ENCODE measurements at regions not wholly inside any gene's neighbourhood (a gene's known extent, or its start where the extent isn't known, plus 50 kb on each side); places are given as distances from the start of the nearest gene placed in this dataset.
"Not testable (repeated sequence)": the region's sequence is repeated elsewhere in the genome, so short reads cannot be mapped to it uniquely, and the experiment has no call there.

DNA sequence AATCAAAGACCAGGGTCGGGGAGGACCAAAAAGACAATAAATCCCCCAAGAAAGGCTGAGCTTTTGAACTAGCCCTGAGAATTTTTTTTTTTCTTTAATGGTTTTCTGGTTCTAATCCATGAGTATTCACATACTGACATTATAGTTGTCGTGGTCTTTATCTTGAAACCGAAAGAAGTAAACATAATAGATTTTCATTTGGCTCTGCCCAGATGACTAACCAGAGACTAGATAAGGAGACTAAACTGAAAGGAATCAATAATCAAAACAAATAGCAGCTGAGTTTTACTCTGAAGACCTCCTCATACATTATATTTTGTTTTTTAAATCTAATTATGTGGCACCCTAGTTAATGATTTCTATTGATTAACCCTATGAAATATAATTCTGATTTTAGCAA is 381.4 kb downstream of the CNTN3 start:
- Mint-ChIP-seq H3K4me3 (no peak overlapping the region), H3K36me3 (ENCODE audit: low read depth) (no peaks in the 10 kb centered on the region), H3K9me3 (peaks cover 15% of the 10 kb centered on the region), H3K27me3 (ENCODE audit: low read depth) (no peaks in the 10 kb centered on the region), H3K27ac (no peak overlapping the region), H3K4me1 (ENCODE audit: low read depth) (no peaks in the 10 kb centered on the region)
- DNase-seq (ENCODE audit: low spot score) = no peak

DNA sequence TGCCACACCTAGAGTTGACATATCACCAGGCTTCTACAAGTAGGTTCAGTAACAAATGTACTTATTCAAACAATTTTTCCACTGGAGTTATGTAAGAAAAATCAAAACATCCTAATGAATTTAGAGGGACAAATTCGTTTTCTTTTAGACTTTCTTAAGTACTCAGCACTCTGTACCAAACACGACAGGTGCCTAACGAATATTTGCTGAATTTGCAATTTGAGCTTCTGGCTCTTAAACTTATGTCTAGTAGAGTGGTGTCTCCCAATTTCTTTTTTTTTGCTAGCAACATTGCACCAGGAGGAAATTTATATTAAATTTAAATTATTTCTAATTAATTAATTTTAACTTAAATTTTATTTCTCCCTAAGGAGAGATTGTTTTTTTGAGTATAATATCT is 397.0 kb downstream of the CNTN3 start:
- Mint-ChIP-seq H3K36me3 (ENCODE audit: low read depth) (no peaks in the 10 kb centered on the region), H3K27me3 (ENCODE audit: low read depth) (no peaks in the 10 kb centered on the region), H3K4me3 (no peak overlapping the region), H3K27ac (no peak overlapping the region), H3K9me3 (peaks cover 22% of the 10 kb centered on the region), H3K4me1 (ENCODE audit: low read depth) (no peaks in the 10 kb centered on the region)
- no peak for DNase-seq (ENCODE audit: low spot score)

DNA sequence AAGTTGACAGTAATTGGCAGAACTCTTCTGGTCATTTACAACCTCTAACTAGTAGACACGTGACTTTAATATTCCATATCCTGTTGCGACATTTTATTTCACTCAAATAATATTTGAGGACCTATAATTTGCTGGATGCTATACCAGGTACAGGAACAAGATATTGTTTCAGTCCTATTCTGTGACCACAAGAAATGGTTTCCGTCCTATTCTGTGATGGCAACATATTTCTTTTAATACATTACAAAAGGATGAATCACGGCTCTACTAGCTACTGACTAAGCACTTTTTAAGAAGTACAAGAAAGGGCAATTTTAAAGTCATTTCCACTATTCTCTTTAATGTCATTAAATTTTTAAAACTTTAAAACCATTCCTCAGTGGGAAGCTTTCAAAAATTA is 400.2 kb downstream of the CNTN3 start:
- H3K27ac Mint-ChIP-seq = no peak overlapping the region
- peaks cover 27% of the 10 kb centered on the region for H3K9me3 Mint-ChIP-seq
- H3K27me3 Mint-ChIP-seq (ENCODE audit: low read depth) = no peaks in the 10 kb centered on the region
- H3K4me1 Mint-ChIP-seq (ENCODE audit: low read depth) = no peaks in the 10 kb centered on the region
- DNase-seq (ENCODE audit: low spot score) = no peak
- H3K36me3 Mint-ChIP-seq (ENCODE audit: low read depth) = no peaks in the 10 kb centered on the region
- H3K4me3 Mint-ChIP-seq = no peak overlapping the region

DNA sequence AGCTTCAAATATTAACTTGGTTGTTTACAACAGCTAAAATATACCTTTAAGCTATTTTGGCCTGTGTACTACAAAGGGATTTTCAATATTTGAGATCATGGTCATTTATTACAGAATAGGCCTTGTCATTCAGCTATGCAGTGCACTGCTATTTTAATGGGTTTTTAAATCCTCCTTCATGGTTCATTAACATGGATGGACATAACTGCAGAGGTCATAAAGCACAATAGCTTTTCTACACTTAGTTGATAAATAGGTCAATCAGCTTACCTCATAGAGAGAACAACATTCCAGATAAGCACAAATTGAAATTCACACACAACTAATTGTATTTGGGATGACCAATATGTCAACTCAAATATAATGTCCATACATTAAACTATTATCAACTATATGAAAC is 403.7 kb downstream of the CNTN3 start:
- Mint-ChIP-seq H3K27me3 (ENCODE audit: low read depth) (no peaks in the 10 kb centered on the region), H3K27ac (no peak overlapping the region), H3K4me1 (ENCODE audit: low read depth) (no peaks in the 10 kb centered on the region), H3K36me3 (ENCODE audit: low read depth) (no peaks in the 10 kb centered on the region), H3K4me3 (no peak overlapping the region), H3K9me3 (peaks cover 25% of the 10 kb centered on the region)
- DNase-seq (ENCODE audit: low spot score) = no peak

DNA sequence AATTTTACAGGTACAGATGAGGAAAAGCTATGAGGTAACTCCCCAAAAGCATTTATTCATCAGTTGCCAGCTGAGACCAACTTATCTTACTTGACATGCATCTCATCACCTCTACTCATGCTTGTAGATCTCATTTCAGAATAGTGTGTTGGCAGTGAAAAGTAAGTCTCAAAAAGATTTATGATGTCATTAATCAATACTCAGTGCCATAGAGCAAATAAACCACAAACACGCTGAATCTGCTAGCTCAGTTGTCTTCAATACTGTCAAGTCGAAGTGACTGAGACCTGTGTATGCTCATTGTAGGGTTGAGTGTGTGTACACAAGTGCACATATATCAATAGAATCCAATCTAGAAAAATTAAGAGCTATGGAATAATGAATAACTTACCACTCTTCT is 413.5 kb downstream of the CNTN3 start:
- H3K9me3 Mint-ChIP-seq = peaks cover 28% of the 10 kb centered on the region
- no peak overlapping the region for H3K4me3 Mint-ChIP-seq
- DNase-seq (ENCODE audit: low spot score) = no peak
- H3K27ac Mint-ChIP-seq = no peak overlapping the region
- H3K36me3 Mint-ChIP-seq (ENCODE audit: low read depth) = no peaks in the 10 kb centered on the region
- no peaks in the 10 kb centered on the region for H3K4me1 Mint-ChIP-seq (ENCODE audit: low read depth)
- H3K27me3 Mint-ChIP-seq (ENCODE audit: low read depth) = no peaks in the 10 kb centered on the region

DNA sequence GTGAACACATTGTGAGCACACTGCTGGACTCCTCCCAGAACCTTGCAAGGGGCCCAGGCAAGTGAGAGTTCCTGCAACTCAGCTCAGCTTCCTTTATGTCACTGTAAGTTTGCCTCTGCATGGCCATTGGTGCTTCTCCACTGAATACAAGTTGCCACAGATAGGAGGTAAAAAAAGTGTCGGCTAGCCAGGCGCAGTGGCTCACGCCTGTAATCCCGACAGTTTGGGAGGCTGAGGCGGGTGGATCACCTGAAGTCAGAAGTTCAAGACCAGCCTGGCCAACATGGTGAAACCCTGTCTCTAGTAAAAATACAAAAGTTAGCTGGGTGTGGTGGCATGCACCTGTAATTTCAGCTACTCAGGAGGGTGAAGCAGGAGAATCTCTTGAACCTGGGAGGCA is 435.8 kb downstream of the CNTN3 start:
- not testable (repeated sequence) for H3K4me3 Mint-ChIP-seq; H3K36me3 Mint-ChIP-seq (ENCODE audit: low read depth); DNase-seq (ENCODE audit: low spot score); H3K27me3 Mint-ChIP-seq (ENCODE audit: low read depth); H3K4me1 Mint-ChIP-seq (ENCODE audit: low read depth); H3K27ac Mint-ChIP-seq
- H3K9me3 Mint-ChIP-seq = peaks cover 44% of the 10 kb centered on the region

DNA sequence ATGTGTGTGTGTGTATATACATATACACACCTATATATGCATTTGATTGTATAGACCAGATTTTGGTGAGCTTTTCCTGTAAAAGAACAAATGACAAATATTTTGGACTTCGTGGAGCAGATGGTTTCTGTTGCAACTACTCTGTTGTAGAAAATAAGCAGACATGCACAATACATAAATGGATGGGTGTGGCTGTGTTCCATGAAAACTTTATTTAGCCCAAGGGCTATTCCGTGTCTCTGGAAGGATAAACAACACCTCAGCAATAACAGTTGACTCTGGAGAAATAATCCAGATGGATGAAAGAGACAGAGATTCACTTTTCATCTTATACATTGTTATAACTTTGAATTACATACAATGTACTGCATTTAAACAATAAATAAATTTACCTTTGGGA is 441.4 kb downstream of the CNTN3 start:
- H3K27ac Mint-ChIP-seq = no peak overlapping the region
- H3K4me3 Mint-ChIP-seq = no peak overlapping the region
- H3K9me3 Mint-ChIP-seq = peaks cover 20% of the 10 kb centered on the region
- DNase-seq (ENCODE audit: low spot score) = no peak
- no peaks in the 10 kb centered on the region for H3K27me3 Mint-ChIP-seq (ENCODE audit: low read depth)
- no peaks in the 10 kb centered on the region for H3K4me1 Mint-ChIP-seq (ENCODE audit: low read depth)
- no peaks in the 10 kb centered on the region for H3K36me3 Mint-ChIP-seq (ENCODE audit: low read depth)

DNA sequence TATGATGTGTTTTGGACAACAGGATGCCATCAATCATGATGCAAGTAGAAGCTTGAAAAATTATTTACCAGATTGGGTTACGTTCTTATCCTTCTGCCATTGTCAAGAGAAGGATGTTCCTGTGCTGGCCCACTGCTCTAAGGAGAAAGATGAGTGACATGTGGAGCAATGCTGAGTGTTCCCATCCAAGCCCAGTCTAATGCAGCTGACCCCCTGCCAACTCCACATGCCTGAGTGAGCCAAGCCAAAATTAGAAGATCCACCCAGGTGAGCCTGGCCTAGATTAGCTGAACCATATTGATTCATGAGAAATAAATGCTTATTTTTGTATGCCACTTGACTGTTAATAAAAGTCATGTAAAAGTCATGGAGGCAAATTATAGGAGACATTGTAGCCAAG is 446.5 kb downstream of the CNTN3 start:
- peaks cover 1% of the 10 kb centered on the region for H3K36me3 Mint-ChIP-seq (ENCODE audit: low read depth)
- H3K4me1 Mint-ChIP-seq (ENCODE audit: low read depth) = no peaks in the 10 kb centered on the region
- no peak for DNase-seq (ENCODE audit: low spot score)
- no peaks in the 10 kb centered on the region for H3K27me3 Mint-ChIP-seq (ENCODE audit: low read depth)
- peaks cover 17% of the 10 kb centered on the region for H3K9me3 Mint-ChIP-seq
- H3K4me3 Mint-ChIP-seq = no peak overlapping the region
- no peak overlapping the region for H3K27ac Mint-ChIP-seq

DNA sequence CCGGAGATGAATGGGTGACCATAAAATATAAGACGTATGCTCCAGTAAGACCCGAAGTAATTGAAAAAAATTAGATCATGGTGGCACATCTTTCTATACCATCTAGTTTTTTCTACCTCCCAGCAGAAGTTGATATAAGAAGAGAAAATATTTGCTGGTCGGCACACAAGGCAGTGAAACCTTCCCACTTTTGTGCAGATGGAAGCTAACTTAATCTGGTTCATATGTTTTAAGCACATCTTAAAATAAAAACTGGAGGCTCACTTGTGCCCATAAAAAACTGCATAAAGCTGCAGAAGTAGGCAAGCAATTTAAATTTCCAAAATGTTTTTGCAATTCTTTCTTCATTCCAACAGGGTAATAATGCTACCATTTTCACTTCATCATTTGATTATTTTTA is 449.2 kb downstream of the CNTN3 start:
- peaks cover 32% of the 10 kb centered on the region for H3K9me3 Mint-ChIP-seq
- no peak for DNase-seq (ENCODE audit: low spot score)
- H3K36me3 Mint-ChIP-seq (ENCODE audit: low read depth) = peaks cover 1% of the 10 kb centered on the region
- no peak overlapping the region for H3K4me3 Mint-ChIP-seq
- no peak overlapping the region for H3K27ac Mint-ChIP-seq
- H3K27me3 Mint-ChIP-seq (ENCODE audit: low read depth) = no peaks in the 10 kb centered on the region
- no peaks in the 10 kb centered on the region for H3K4me1 Mint-ChIP-seq (ENCODE audit: low read depth)

DNA sequence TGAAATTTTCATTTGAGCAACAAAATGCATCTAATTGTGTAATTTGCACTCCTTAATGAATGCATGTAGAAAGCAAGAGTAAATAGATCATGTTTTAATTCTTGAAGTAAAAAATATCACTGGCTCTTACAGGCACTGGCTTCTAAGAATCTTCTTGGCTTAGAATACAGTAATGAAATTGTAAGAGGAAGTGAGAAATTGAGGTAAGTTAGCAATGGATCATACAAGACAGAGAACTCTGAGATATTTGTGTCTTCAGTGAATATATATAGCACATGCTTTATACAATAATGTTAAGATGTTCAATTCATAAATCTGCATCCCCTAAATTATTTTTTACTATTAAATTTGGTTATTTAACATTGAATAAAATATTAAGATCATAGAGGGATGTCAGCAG is 465.0 kb downstream of the CNTN3 start:
- no peak overlapping the region for H3K27ac Mint-ChIP-seq
- no peaks in the 10 kb centered on the region for H3K27me3 Mint-ChIP-seq (ENCODE audit: low read depth)
- no peaks in the 10 kb centered on the region for H3K36me3 Mint-ChIP-seq (ENCODE audit: low read depth)
- no peak overlapping the region for H3K4me3 Mint-ChIP-seq
- H3K4me1 Mint-ChIP-seq (ENCODE audit: low read depth) = no peaks in the 10 kb centered on the region
- DNase-seq (ENCODE audit: low spot score) = no peak
- H3K9me3 Mint-ChIP-seq = peaks cover 20% of the 10 kb centered on the region

DNA sequence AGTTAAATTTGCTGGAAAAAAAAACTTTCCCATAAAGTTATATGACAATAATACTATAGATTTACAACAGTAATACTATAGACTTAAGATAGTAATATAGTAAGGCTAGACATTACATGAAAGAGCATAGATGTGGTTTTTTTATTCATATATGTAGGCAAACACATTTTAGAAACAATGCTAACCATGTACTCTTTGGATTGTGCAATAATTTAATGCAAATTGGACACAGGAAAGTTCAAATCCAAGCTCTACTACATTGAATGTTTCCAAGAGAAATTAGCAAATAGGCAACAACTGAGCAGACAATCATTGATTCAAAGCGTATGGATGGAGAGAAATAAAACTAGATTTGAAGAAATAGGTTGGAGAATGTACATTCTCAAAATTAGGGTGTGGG is 469.2 kb downstream of the CNTN3 start:
- Mint-ChIP-seq H3K36me3 (ENCODE audit: low read depth) (no peaks in the 10 kb centered on the region), H3K4me3 (no peak overlapping the region), H3K4me1 (ENCODE audit: low read depth) (no peaks in the 10 kb centered on the region), H3K9me3 (peaks cover 6% of the 10 kb centered on the region), H3K27ac (no peak overlapping the region), H3K27me3 (ENCODE audit: low read depth) (no peaks in the 10 kb centered on the region)
- no peak for DNase-seq (ENCODE audit: low spot score)

DNA sequence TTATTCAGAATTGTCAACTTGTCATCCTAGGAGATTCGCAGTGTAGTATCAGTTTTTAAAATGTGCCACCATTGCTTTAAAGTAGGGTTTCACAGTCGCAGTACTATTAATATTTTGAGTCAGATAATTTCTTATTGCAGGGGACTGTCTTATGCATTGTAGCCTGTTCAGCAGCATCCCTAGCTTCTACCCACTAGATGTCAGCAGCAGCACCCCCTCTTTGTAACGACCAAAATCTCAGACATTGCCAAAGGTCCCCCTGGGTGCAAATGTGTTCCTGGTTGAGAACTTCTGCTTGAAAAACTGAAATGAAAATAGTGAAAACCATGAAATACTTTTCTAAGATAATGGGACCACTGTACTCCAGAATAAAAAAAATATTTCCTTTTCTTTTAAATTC is 474.8 kb downstream of the CNTN3 start:
- Mint-ChIP-seq H3K4me3 (no peak overlapping the region), H3K27me3 (ENCODE audit: low read depth) (no peaks in the 10 kb centered on the region), H3K36me3 (ENCODE audit: low read depth) (no peaks in the 10 kb centered on the region), H3K4me1 (ENCODE audit: low read depth) (no peaks in the 10 kb centered on the region), H3K9me3 (no peaks in the 10 kb centered on the region), H3K27ac (no peak overlapping the region)
- DNase-seq (ENCODE audit: low spot score) = no peak

DNA sequence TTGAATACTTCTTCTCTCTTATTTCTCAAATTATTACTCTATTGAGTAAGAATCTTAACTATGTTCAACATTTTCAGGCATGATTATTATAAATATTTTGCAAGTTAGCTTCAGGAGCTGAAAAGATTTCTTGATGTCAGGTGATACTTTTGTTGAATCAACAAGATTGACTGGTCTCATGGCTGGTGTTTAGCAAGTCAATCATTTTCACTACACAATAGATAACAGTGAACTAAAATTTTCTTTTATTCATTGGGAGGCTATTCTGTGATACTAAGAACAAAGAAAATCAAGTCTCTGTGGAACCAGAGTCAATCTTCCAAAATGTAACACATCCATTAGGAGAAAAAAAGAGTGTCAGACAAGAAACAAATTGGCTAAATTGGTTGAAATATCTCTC is 476.7 kb downstream of the CNTN3 start:
- Mint-ChIP-seq H3K27me3 (ENCODE audit: low read depth) (no peaks in the 10 kb centered on the region), H3K36me3 (ENCODE audit: low read depth) (no peaks in the 10 kb centered on the region), H3K4me3 (no peak overlapping the region)

DNA sequence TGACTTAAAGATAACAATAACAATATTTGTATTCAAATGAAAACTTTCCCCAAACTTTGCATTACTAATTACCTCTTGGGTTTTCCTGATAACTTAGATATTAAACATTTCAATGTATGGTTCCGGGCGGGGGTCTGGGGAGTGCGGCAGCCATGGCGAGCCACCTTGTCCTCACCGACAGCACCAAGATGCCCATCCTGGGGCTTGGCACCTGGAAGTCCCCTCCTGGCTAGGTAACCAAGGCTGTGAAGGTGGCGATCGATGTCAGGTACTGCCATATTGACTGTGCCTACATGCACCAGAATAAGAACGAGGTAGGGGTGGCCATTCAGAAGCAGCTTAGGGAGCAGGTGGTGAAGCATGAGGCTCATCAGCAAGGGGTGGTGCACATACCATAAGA is 478.7 kb downstream of the CNTN3 start:
- Mint-ChIP-seq H3K36me3 (ENCODE audit: low read depth) (no peaks in the 10 kb centered on the region), H3K9me3 (peaks cover 23% of the 10 kb centered on the region), H3K27ac (no peak overlapping the region), H3K27me3 (ENCODE audit: low read depth) (no peaks in the 10 kb centered on the region), H3K4me1 (ENCODE audit: low read depth) (no peaks in the 10 kb centered on the region), H3K4me3 (no peak overlapping the region)
- no peak for DNase-seq (ENCODE audit: low spot score)

More for the DNA sequence above, 476.7 kb downstream of the CNTN3 start:
- peaks cover 10% of the 10 kb centered on the region for H3K9me3 Mint-ChIP-seq
- H3K4me1 Mint-ChIP-seq (ENCODE audit: low read depth) = no peaks in the 10 kb centered on the region
- no peak for DNase-seq (ENCODE audit: low spot score)
- H3K27ac Mint-ChIP-seq = no peak overlapping the region

DNA sequence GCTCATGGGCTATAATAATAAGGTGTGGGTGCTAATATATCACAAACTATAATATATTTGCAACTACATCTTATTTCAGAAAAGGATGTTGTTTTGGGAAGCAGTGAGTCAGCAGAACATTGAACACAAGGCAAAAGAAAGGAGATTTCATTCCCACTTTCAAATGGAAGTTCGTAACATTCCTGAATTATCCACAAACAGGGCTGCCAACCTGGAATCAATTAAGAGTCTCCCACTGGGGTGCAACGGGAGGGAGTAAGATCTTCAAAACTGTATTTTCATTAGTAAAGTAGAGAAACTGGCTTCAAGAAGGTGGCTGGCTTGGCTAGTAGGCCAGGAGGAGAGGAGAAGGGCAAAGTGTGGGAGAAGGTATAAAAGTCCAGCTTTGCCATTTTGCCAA is 479.6 kb downstream of the CNTN3 start:
- Mint-ChIP-seq H3K9me3 (peaks cover 29% of the 10 kb centered on the region), H3K4me3 (no peak overlapping the region), H3K27me3 (ENCODE audit: low read depth) (no peaks in the 10 kb centered on the region), H3K36me3 (ENCODE audit: low read depth) (no peaks in the 10 kb centered on the region), H3K4me1 (ENCODE audit: low read depth) (no peaks in the 10 kb centered on the region), H3K27ac (no peak overlapping the region)
- DNase-seq (ENCODE audit: low spot score) = no peak

Measured in T-helper 2 cell treated with Interferon-gamma antibody and Interleukin-4, amounts not matched to agents 5 μg/mL and 100 μg/mL, for 36 hours (primary cell).